Panc1 (cell line): ENCODE measurements at regions not wholly inside any gene's neighbourhood (a gene's known extent, or its start where the extent isn't known, plus 50 kb on each side); places are given as distances from the start of the nearest gene placed in this dataset.

Source experiments
- ATAC-seq: fragments of 200-7000 bp; cut with Tn5 transposase; 2 replicates; pipeline ENCODE4 v1.9.1; 2020; ENCODE audit warnings: mild to moderate bottlenecking, moderate library complexity
- BruUV-seq: library from RNA; stranded (reverse); fragments of 400-500 nt; replicated peaks from 2 replicates; lab custom pipeline; 2021; lab: Mats Ljungman, UMichigan
- CTCF ChIA-PET: fragments of 300-600 bp; sonication (Branson Sonifier 250); formaldehyde crosslinking; loops from one replicate; lab custom pipeline; 2022; ENCODE audit warnings: antibody characterized with exemption; lab: Charles Lee
- POLR2A ChIA-PET: fragments of 300-600 bp; sonication (Branson Sonifier 250); formaldehyde crosslinking; loops from one replicate; lab custom pipeline; 2022; ENCODE audit warnings: antibody characterized with exemption; lab: Charles Lee
- DNase-seq: peaks from one replicate; pipeline ENCODE4 v3.0.0-alpha.2; 2010; ENCODE audit warnings: low read depth, low spot score
- H3K27ac ChIP-seq: 2 replicates; pipeline ENCODE4 v1.5.1; 2011; ENCODE audit warnings: mild to moderate bottlenecking, low read length, inconsistent platforms
- H3K27me3 ChIP-seq: fragments of 200-500 bp; sonication (Bioruptor generic); 2 replicates; pipeline ENCODE4 v1.6.0; 2014; ENCODE audit warnings: low read length, inconsistent platforms; ENCODE audit not compliant: control insufficient read depth, insufficient read depth
- H3K36me3 ChIP-seq: fragments of 200-500 bp; sonication (Bioruptor generic); 2 replicates; pipeline ENCODE4 v1.5.1; 2014; ENCODE audit warnings: inconsistent platforms, mild to moderate bottlenecking, low read length, moderate library complexity; ENCODE audit not compliant: control insufficient read depth, insufficient read depth
- H3K4me1 ChIP-seq: 2 replicates; pipeline ENCODE4 v1.5.1; 2011; ENCODE audit warnings: inconsistent platforms, mild to moderate bottlenecking, low read length, moderate library complexity; ENCODE audit not compliant: control insufficient read depth, insufficient read depth
- H3K4me3 ChIP-seq, 2 experiments: 2 replicates each; pipeline ENCODE4 v1.5.1; 2011 to 2012; ENCODE audit warnings: low read depth in 2 of 2, low read length in 2 of 2, mild to moderate bottlenecking in 2 of 2, inconsistent platforms in 1 of 2, moderate library complexity in 1 of 2
- H3K9me3 ChIP-seq: fragments of 200-500 bp; sonication (Bioruptor generic); 2 replicates; pipeline ENCODE4 v1.5.1; 2014; ENCODE audit warnings: low read depth, mild to moderate bottlenecking, inconsistent platforms, low read length, moderate library complexity; ENCODE audit not compliant: control insufficient read depth, insufficient read depth
- CTCF ChIP-seq: fragments of 450-650 bp; IDR thresholded peaks from 2 replicates; pipeline ENCODE4 v1.5.1; 2017; ENCODE audit warnings: mild to moderate bottlenecking
- POLR2AphosphoS5 ChIP-seq: IDR thresholded peaks from 2 replicates; pipeline ENCODE4 v1.6.1; 2012; ENCODE audit warnings: mild to moderate bottlenecking, low read depth, low read length, moderate library complexity
- REST ChIP-seq, 2 experiments: IDR thresholded peaks; 2 replicates each; pipeline ENCODE4 v1.6.1; 2011 to 2012; ENCODE audit warnings: low read depth in 2 of 2, control low read depth in 1 of 2, low read length in 1 of 2, mild to moderate bottlenecking in 1 of 2, moderate library complexity in 1 of 2; ENCODE audit not compliant: insufficient read depth in 1 of 2
- SIN3A ChIP-seq: IDR thresholded peaks from 2 replicates; pipeline ENCODE4 v1.6.1; 2012; ENCODE audit warnings: low read depth, mild to moderate bottlenecking, low read length, moderate library complexity, borderline replicate concordance; ENCODE audit not compliant: insufficient read depth
- TCF7L2 ChIP-seq: IDR thresholded peaks from 2 replicates; pipeline ENCODE4 v1.6.1; 2011; ENCODE audit warnings: mild to moderate bottlenecking, low read depth, low read length, inconsistent platforms
- in situ Hi-C: cut with HindIII; loops from 2 replicates; pipeline ENCODE4 v1.10.0; 2016; ENCODE audit warnings: low sequenced_read_pairs, low pct_unique_long_range_greater_than_20kb
- intact Hi-C: fragments of 100-400 bp; cut with micrococcal nuclease; formaldehyde crosslinking; loops from one replicate; pipeline ENCODE4 v1.10.0; 2022; ENCODE audit not compliant: unreplicated experiment

GRCh38 chr13:44163108-44163507, 210.5 kb upstream of the SERP2 start:
- intact Hi-C loops (no loop called here), in situ Hi-C loops (no loop called here)
- TF ChIP-seq TCF7L2 (no peak), POLR2AphosphoS5 (no peak), CTCF (no peak)
- H3K36me3 ChIP-seq, result no peaks in the 10 kb centered on the region
- DNase-seq (no peak), ATAC-seq (no peak)
- ChIA-PET CTCF (no interaction called here), POLR2A (interaction anchor here (0.6 kb wide), 1 partner anchor 272 kb away, joined by 3 read pairs; no protein-coding TSS in a partner anchor)
- no peak overlapping the region for H3K27ac ChIP-seq
- BruUV-seq, result no TSS peak
- no peak overlapping the region for H3K4me3 ChIP-seq
- no peaks in the 10 kb centered on the region for H3K4me1 ChIP-seq
- H3K27me3 ChIP-seq, result no peaks in the 10 kb centered on the region
- no peaks in the 10 kb centered on the region for H3K9me3 ChIP-seq

- no TSS peak for BruUV-seq
- Histone ChIP-seq H3K4me1 (no peaks in the 10 kb centered on the region), H3K9me3 (no peaks in the 10 kb centered on the region), H3K4me3 (no peak overlapping the region), H3K27me3 (no peaks in the 10 kb centered on the region), H3K27ac (no peak overlapping the region), H3K36me3 (no peaks in the 10 kb centered on the region)
- no peak for DNase-seq
- ATAC-seq, result no peak
- TF ChIP-seq POLR2AphosphoS5 (no peak), CTCF (no peak), SIN3A (no peak), REST (IDR thresholded peaks at IDR 0.05; ENCODE audit: insufficient read depth in 1 of 2, low read depth in 2 of 2, low read length in 1 of 2) (no peak), TCF7L2 (no peak)
- POLR2A ChIA-PET, result no interaction called here
- in situ Hi-C loops (no loop called here), intact Hi-C loops (no loop called here)
- CTCF ChIA-PET, result no interaction called here
Observed at GRCh38 chr13:44165221-44165888, 208.3 kb upstream of the SERP2 start.
